ENCODE measurements at regions not wholly inside any gene's neighbourhood (a gene's known extent, or its start where the extent isn't known, plus 50 kb on each side); places are given as distances from the start of the nearest gene placed in this dataset.

- Histone ChIP-seq H3K9me3 (ENCODE audit: control insufficient read depth in 5 of 5, low read length in 5 of 5) (peaks cover 0 to 8% (median 0%) of the 10 kb centered on the region in 5 donors), H3K27me3 (ENCODE audit: control insufficient read depth in 5 of 5, insufficient read depth in 4 of 5, low read length in 5 of 5) (peaks cover 0 to 6% (median 0%) of the 10 kb centered on the region in 5 donors), H3K36me3 (ENCODE audit: control insufficient read depth in 5 of 5, insufficient read depth in 5 of 5, low read length in 5 of 5) (no peaks in the 10 kb centered on the region), H3K9ac (ENCODE audit: low read length in 5 of 5) (no peak overlapping the region), H3K4me3 (ENCODE audit: low read depth in 1 of 5, low read length in 5 of 5) (no peak overlapping the region), H3K4me1 (ENCODE audit: control insufficient read depth in 5 of 5, insufficient read depth in 5 of 5, low read length in 5 of 5) (no peaks in the 10 kb centered on the region), H3K27ac (ENCODE audit: low read depth, low read length) (no peak overlapping the region)
Observed at GRCh38 chr18:77776104-77776503, 526.5 kb downstream of the GALR1 start.

GRCh38 chr18:77777163-77777562, 527.5 kb downstream of the GALR1 start:
- Histone ChIP-seq H3K36me3 (ENCODE audit: control insufficient read depth in 5 of 5, insufficient read depth in 5 of 5, low read length in 5 of 5) (no peaks in the 10 kb centered on the region), H3K4me1 (ENCODE audit: control insufficient read depth in 5 of 5, insufficient read depth in 5 of 5, low read length in 5 of 5) (no peaks in the 10 kb centered on the region), H3K27ac (ENCODE audit: low read depth, low read length) (no peak overlapping the region), H3K27me3 (ENCODE audit: control insufficient read depth in 5 of 5, insufficient read depth in 4 of 5, low read length in 5 of 5) (peaks cover 0 to 6% (median 0%) of the 10 kb centered on the region in 5 donors), H3K4me3 (ENCODE audit: low read depth in 1 of 5, low read length in 5 of 5) (no peak overlapping the region), H3K9ac (ENCODE audit: low read length in 5 of 5) (no peak overlapping the region), H3K9me3 (ENCODE audit: control insufficient read depth in 5 of 5, low read length in 5 of 5) (peaks cover 0 to 8% (median 0%) of the 10 kb centered on the region in 5 donors)

GRCh38 chr18:77784759-77785379, 535.2 kb downstream of the GALR1 start:
- H3K27ac ChIP-seq (ENCODE audit: low read depth, low read length), result no peak overlapping the region
- no peaks in the 10 kb centered on the region for H3K9me3 ChIP-seq (ENCODE audit: control insufficient read depth in 5 of 5, low read length in 5 of 5)
- peaks cover 0 to 4% (median 0%) of the 10 kb centered on the region in 5 donors for H3K27me3 ChIP-seq (ENCODE audit: control insufficient read depth in 5 of 5, insufficient read depth in 4 of 5, low read length in 5 of 5)
- no peaks in the 10 kb centered on the region for H3K36me3 ChIP-seq (ENCODE audit: control insufficient read depth in 5 of 5, insufficient read depth in 5 of 5, low read length in 5 of 5)
- no peak overlapping the region for H3K4me3 ChIP-seq (ENCODE audit: low read depth in 1 of 5, low read length in 5 of 5)
- peaks cover 0 to 1% (median 0%) of the 10 kb centered on the region in 5 donors for H3K4me1 ChIP-seq (ENCODE audit: control insufficient read depth in 5 of 5, insufficient read depth in 5 of 5, low read length in 5 of 5)
- no peak overlapping the region for H3K9ac ChIP-seq (ENCODE audit: low read length in 5 of 5)

GRCh38 chr18:77785415-77785975, 535.8 kb downstream of the GALR1 start:
- no peak overlapping the region for H3K4me3 ChIP-seq (ENCODE audit: low read depth in 1 of 5, low read length in 5 of 5)
- no peak overlapping the region for H3K9ac ChIP-seq (ENCODE audit: low read length in 5 of 5)
- peaks cover 0 to 4% (median 0%) of the 10 kb centered on the region in 5 donors for H3K27me3 ChIP-seq (ENCODE audit: control insufficient read depth in 5 of 5, insufficient read depth in 4 of 5, low read length in 5 of 5)
- no peaks in the 10 kb centered on the region for H3K9me3 ChIP-seq (ENCODE audit: control insufficient read depth in 5 of 5, low read length in 5 of 5)
- H3K27ac ChIP-seq (ENCODE audit: low read depth, low read length), result no peak overlapping the region
- no peaks in the 10 kb centered on the region for H3K36me3 ChIP-seq (ENCODE audit: control insufficient read depth in 5 of 5, insufficient read depth in 5 of 5, low read length in 5 of 5)
- H3K4me1 ChIP-seq (ENCODE audit: control insufficient read depth in 5 of 5, insufficient read depth in 5 of 5, low read length in 5 of 5), result peaks cover 0 to 1% (median 0%) of the 10 kb centered on the region in 5 donors

GRCh38 chr18:77803024-77803423, 553.4 kb downstream of the GALR1 start:
- Histone ChIP-seq H3K27ac (ENCODE audit: low read depth, low read length) (no peak overlapping the region), H3K27me3 (ENCODE audit: control insufficient read depth in 5 of 5, insufficient read depth in 4 of 5, low read length in 5 of 5) (peaks cover 0 to 8% (median 3%) of the 10 kb centered on the region in 5 donors), H3K9me3 (ENCODE audit: control insufficient read depth in 5 of 5, low read length in 5 of 5) (peaks cover 0 to 3% (median 0%) of the 10 kb centered on the region in 5 donors), H3K4me3 (ENCODE audit: low read depth in 1 of 5, low read length in 5 of 5) (no peak overlapping the region), H3K4me1 (ENCODE audit: control insufficient read depth in 5 of 5, insufficient read depth in 5 of 5, low read length in 5 of 5) (no peaks in the 10 kb centered on the region), H3K9ac (ENCODE audit: low read length in 5 of 5) (no peak overlapping the region), H3K36me3 (ENCODE audit: control insufficient read depth in 5 of 5, insufficient read depth in 5 of 5, low read length in 5 of 5) (no peaks in the 10 kb centered on the region)

GRCh38 chr18:77804382-77804781, 554.7 kb downstream of the GALR1 start:
- no peaks in the 10 kb centered on the region for H3K9me3 ChIP-seq (ENCODE audit: control insufficient read depth in 5 of 5, low read length in 5 of 5)
- H3K27ac ChIP-seq (ENCODE audit: low read depth, low read length), result no peak overlapping the region
- H3K4me3 ChIP-seq (ENCODE audit: low read depth in 1 of 5, low read length in 5 of 5), result no peak overlapping the region
- H3K9ac ChIP-seq (ENCODE audit: low read length in 5 of 5), result no peak overlapping the region
- H3K36me3 ChIP-seq (ENCODE audit: control insufficient read depth in 5 of 5, insufficient read depth in 5 of 5, low read length in 5 of 5), result no peaks in the 10 kb centered on the region
- peaks cover 0 to 8% (median 3%) of the 10 kb centered on the region in 5 donors for H3K27me3 ChIP-seq (ENCODE audit: control insufficient read depth in 5 of 5, insufficient read depth in 4 of 5, low read length in 5 of 5)
- no peaks in the 10 kb centered on the region for H3K4me1 ChIP-seq (ENCODE audit: control insufficient read depth in 5 of 5, insufficient read depth in 5 of 5, low read length in 5 of 5)

- Histone ChIP-seq H3K9me3 (ENCODE audit: control insufficient read depth in 5 of 5, low read length in 5 of 5) (no peaks in the 10 kb centered on the region), H3K36me3 (ENCODE audit: control insufficient read depth in 5 of 5, insufficient read depth in 5 of 5, low read length in 5 of 5) (no peaks in the 10 kb centered on the region), H3K4me3 (ENCODE audit: low read depth in 1 of 5, low read length in 5 of 5) (no peak overlapping the region), H3K27ac (ENCODE audit: low read depth, low read length) (no peak overlapping the region), H3K27me3 (ENCODE audit: control insufficient read depth in 5 of 5, insufficient read depth in 4 of 5, low read length in 5 of 5) (peaks cover 0 to 8% (median 3%) of the 10 kb centered on the region in 5 donors), H3K9ac (ENCODE audit: low read length in 5 of 5) (no peak overlapping the region), H3K4me1 (ENCODE audit: control insufficient read depth in 5 of 5, insufficient read depth in 5 of 5, low read length in 5 of 5) (no peaks in the 10 kb centered on the region)
Observed at GRCh38 chr18:77807650-77808049, 558.0 kb downstream of the GALR1 start.

- Histone ChIP-seq H3K36me3 (ENCODE audit: control insufficient read depth in 5 of 5, insufficient read depth in 5 of 5, low read length in 5 of 5) (no peaks in the 10 kb centered on the region), H3K9ac (ENCODE audit: low read length in 5 of 5) (no peak overlapping the region), H3K27ac (ENCODE audit: low read depth, low read length) (no peak overlapping the region), H3K27me3 (ENCODE audit: control insufficient read depth in 5 of 5, insufficient read depth in 4 of 5, low read length in 5 of 5) (peaks cover 0 to 8% (median 3%) of the 10 kb centered on the region in 5 donors), H3K4me3 (ENCODE audit: low read depth in 1 of 5, low read length in 5 of 5) (no peak overlapping the region), H3K4me1 (ENCODE audit: control insufficient read depth in 5 of 5, insufficient read depth in 5 of 5, low read length in 5 of 5) (no peaks in the 10 kb centered on the region), H3K9me3 (ENCODE audit: control insufficient read depth in 5 of 5, low read length in 5 of 5) (peaks cover 0 to 2% (median 0%) of the 10 kb centered on the region in 5 donors)
Observed at GRCh38 chr18:77811503-77811902, 561.9 kb downstream of the GALR1 start.

- Histone ChIP-seq H3K9ac (ENCODE audit: low read length in 5 of 5) (no peak overlapping the region), H3K4me1 (ENCODE audit: control insufficient read depth in 5 of 5, insufficient read depth in 5 of 5, low read length in 5 of 5) (no peaks in the 10 kb centered on the region), H3K9me3 (ENCODE audit: control insufficient read depth in 5 of 5, low read length in 5 of 5) (peaks cover 0 to 2% (median 0%) of the 10 kb centered on the region in 5 donors), H3K27ac (ENCODE audit: low read depth, low read length) (no peak overlapping the region), H3K36me3 (ENCODE audit: control insufficient read depth in 5 of 5, insufficient read depth in 5 of 5, low read length in 5 of 5) (no peaks in the 10 kb centered on the region), H3K27me3 (ENCODE audit: control insufficient read depth in 5 of 5, insufficient read depth in 4 of 5, low read length in 5 of 5) (no peaks in the 10 kb centered on the region), H3K4me3 (ENCODE audit: low read depth in 1 of 5, low read length in 5 of 5) (no peak overlapping the region)
Observed at GRCh38 chr18:77815666-77816338, 566.2 kb downstream of the GALR1 start.

- Histone ChIP-seq H3K4me3 (ENCODE audit: low read depth in 1 of 5, low read length in 5 of 5) (no peak overlapping the region), H3K9me3 (ENCODE audit: control insufficient read depth in 5 of 5, low read length in 5 of 5) (peaks cover 0 to 6% (median 0%) of the 10 kb centered on the region in 5 donors), H3K27me3 (ENCODE audit: control insufficient read depth in 5 of 5, insufficient read depth in 4 of 5, low read length in 5 of 5) (no peaks in the 10 kb centered on the region), H3K36me3 (ENCODE audit: control insufficient read depth in 5 of 5, insufficient read depth in 5 of 5, low read length in 5 of 5) (no peaks in the 10 kb centered on the region), H3K9ac (ENCODE audit: low read length in 5 of 5) (no peak overlapping the region), H3K27ac (ENCODE audit: low read depth, low read length) (no peak overlapping the region), H3K4me1 (ENCODE audit: control insufficient read depth in 5 of 5, insufficient read depth in 5 of 5, low read length in 5 of 5) (peaks cover 0 to 5% (median 0%) of the 10 kb centered on the region in 5 donors)
Observed at GRCh38 chr18:77818328-77818727, 568.7 kb downstream of the GALR1 start.
